GM23338 (cell line): ENCODE measurements at regions not wholly inside any gene's neighbourhood (a gene's known extent, or its start where the extent isn't known, plus 50 kb on each side); places are given as distances from the start of the nearest gene placed in this dataset.

Experiments used
- ATAC-seq: fragments of 200-7000 bp; cut with Tn5 transposase; 3 replicates; pipeline ENCODE4 v1.9.1; 2020
- DNase-seq: peaks from one replicate; pipeline ENCODE4 v3.0.0-alpha.2; 2015; ENCODE audit warnings: low spot score
- H2AFZ ChIP-seq: fragments of 200-600 bp; sonication (generic); 2 replicates; pipeline ENCODE4 v1.8.0; 2016; ENCODE audit warnings: antibody characterized with exemption, mild to moderate bottlenecking, moderate library complexity
- H3F3A ChIP-seq: fragments of 200-600 bp; sonication (generic); replicated peaks from 2 replicates; pipeline ENCODE4 v1.8.0; 2017; ENCODE audit warnings: antibody characterized with exemption, mixed run types, low read depth
- H3K27ac ChIP-seq: fragments of 200-600 bp; sonication (generic); 2 replicates; pipeline ENCODE4 v1.6.1; 2016; ENCODE audit warnings: low read depth
- H3K27me3 ChIP-seq: fragments of 200-600 bp; sonication (generic); 2 replicates; pipeline ENCODE4 v1.8.0; 2016; ENCODE audit warnings: mild to moderate bottlenecking, mixed run types, moderate library complexity; ENCODE audit not compliant: insufficient read depth
- H3K36me3 ChIP-seq: fragments of 200-600 bp; sonication (generic); 2 replicates; pipeline ENCODE4 v1.8.0; 2016; ENCODE audit warnings: mild to moderate bottlenecking; ENCODE audit not compliant: insufficient read depth
- H3K4me1 ChIP-seq: fragments of 200-600 bp; sonication (generic); 2 replicates; pipeline ENCODE4 v1.8.0; 2016; ENCODE audit warnings: mild to moderate bottlenecking, moderate library complexity; ENCODE audit not compliant: insufficient read depth
- H3K4me2 ChIP-seq: fragments of 200-600 bp; sonication (generic); 2 replicates; pipeline ENCODE4 v1.7.1; 2017; ENCODE audit warnings: mixed run types
- H3K4me3 ChIP-seq: fragments of 200-600 bp; sonication (generic); 2 replicates; pipeline ENCODE4 v1.6.1; 2016; ENCODE audit warnings: mixed run types
- H3K79me2 ChIP-seq: fragments of 200-600 bp; sonication (generic); replicated peaks from 2 replicates; pipeline ENCODE4 v1.8.0; 2017; ENCODE audit warnings: mild to moderate bottlenecking; ENCODE audit not compliant: insufficient read depth
- H3K9me2 ChIP-seq: fragments of 200-600 bp; sonication (generic); 2 replicates; pipeline ENCODE4 v1.8.0; 2017; ENCODE audit not compliant: insufficient read depth
- H4K20me1 ChIP-seq: fragments of 200-600 bp; sonication (generic); replicated peaks from 2 replicates; pipeline ENCODE4 v1.8.0; 2017; ENCODE audit warnings: mild to moderate bottlenecking; ENCODE audit not compliant: insufficient read depth
- H3K27ac Mint-ChIP-seq: 2 replicates; pipeline ENCODE4 v1.8.0; 2020; ENCODE audit warnings: inconsistent platforms, mild to moderate bottlenecking, moderate library complexity, mixed read lengths
- H3K27me3 Mint-ChIP-seq: 3 replicates; pipeline ENCODE4 v1.8.0; 2022; ENCODE audit warnings: low read depth, mild to moderate bottlenecking, moderate library complexity, mixed read lengths, inconsistent platforms; ENCODE audit not compliant: insufficient read depth, poor library complexity
- H3K36me3 Mint-ChIP-seq: 3 replicates; pipeline ENCODE4 v1.8.0; 2021; ENCODE audit warnings: low read depth, mild to moderate bottlenecking, inconsistent platforms, moderate library complexity, mixed read lengths
- H3K4me1 Mint-ChIP-seq: 3 replicates; pipeline ENCODE4 v1.8.0; 2020; ENCODE audit warnings: mild to moderate bottlenecking, inconsistent platforms, mixed read lengths
- H3K4me3 Mint-ChIP-seq: 3 replicates; pipeline ENCODE4 v1.8.0; 2021; ENCODE audit warnings: moderate library complexity, mild to moderate bottlenecking, inconsistent platforms, mixed read lengths
- H3K9me3 Mint-ChIP-seq: 3 replicates; pipeline ENCODE4 v1.8.0; 2020; ENCODE audit warnings: moderate library complexity, mild to moderate bottlenecking, inconsistent platforms, mixed read lengths
- CREB1 ChIP-seq: fragments of 250-450 bp; sonication (Bioruptor Pico); IDR thresholded peaks from 2 replicates; pipeline ENCODE4 v1.5.0; 2020; ENCODE audit warnings: low read depth, mild to moderate bottlenecking, moderate library complexity
- CTCF ChIP-seq, 2 experiments: fragments of 200-600 bp in 1 of 2; sonication (generic) in 1 of 2; conservative IDR thresholded peaks; 2 replicates each; pipeline versions ENCODE4 v1.5.1 to v1.6.1; 2016 to 2017; ENCODE audit warnings: antibody characterized with exemption in 2 of 2, low read depth in 2 of 2, mild to moderate bottlenecking in 2 of 2, moderate library complexity in 1 of 2
- EZH2 ChIP-seq: fragments of 200-600 bp; sonication (generic); IDR thresholded peaks from one replicate; pipeline ENCODE4 v1.8.0; 2017; ENCODE audit warnings: antibody characterized with exemption, mild to moderate bottlenecking, low read depth; ENCODE audit not compliant: unreplicated experiment
- JUNB ChIP-seq: IDR thresholded peaks from one replicate; pipeline ENCODE4 v1.6.1; 2016; ENCODE audit warnings: antibody characterized with exemption; ENCODE audit not compliant: unreplicated experiment
- NANOG ChIP-seq: IDR thresholded peaks from 2 replicates; pipeline ENCODE4 v1.6.1; 2016; ENCODE audit warnings: antibody characterized with exemption, borderline replicate concordance
- POLR2AphosphoS5 ChIP-seq: IDR thresholded peaks from 2 replicates; pipeline ENCODE4 v1.6.1; 2016; ENCODE audit warnings: antibody characterized with exemption, low read depth
- STAT1 ChIP-seq: IDR thresholded peaks from one replicate; pipeline ENCODE4 v1.6.1; 2016; ENCODE audit warnings: antibody characterized with exemption; ENCODE audit not compliant: unreplicated experiment
- ZNF114 ChIP-seq: fragments of 250-450 bp; sonication (Bioruptor Pico); IDR thresholded peaks from 2 replicates; pipeline ENCODE4 v1.5.0; 2020; ENCODE audit warnings: mild to moderate bottlenecking, moderate library complexity
- ZNF331 ChIP-seq: fragments of 250-450 bp; sonication (Bioruptor Pico); IDR thresholded peaks from 2 replicates; pipeline ENCODE4 v1.5.0; 2020; ENCODE audit warnings: low read depth, mild to moderate bottlenecking, moderate library complexity
- TF ChIP-seq, protein P1 (sequence below): IDR thresholded peaks from 2 replicates; pipeline ENCODE4 v1.6.1; 2016; ENCODE audit warnings: antibody characterized with exemption
- TF ChIP-seq, protein P2 (sequence below): fragments of 250-450 bp; sonication (Bioruptor Pico); IDR thresholded peaks from 2 replicates; pipeline ENCODE4 v1.5.0; 2020; ENCODE audit warnings: mild to moderate bottlenecking, moderate library complexity
- TF ChIP-seq, protein P3 (sequence below): IDR thresholded peaks from one replicate; pipeline ENCODE4 v1.6.1; 2018; ENCODE audit warnings: antibody characterized with exemption; ENCODE audit not compliant: unreplicated experiment

- peaks cover 4% of the 10 kb centered on the region; the same call in 1 of the 3 replicates for H3K9me3 Mint-ChIP-seq
- H3K27me3 ChIP-seq: no peaks in the 10 kb centered on the region
- no peak overlapping the region for H2AFZ ChIP-seq
- ATAC-seq (no peak), DNase-seq (no peak)
- no peaks in the 10 kb centered on the region for H3K36me3 Mint-ChIP-seq
- H4K20me1 ChIP-seq: no peaks in the 10 kb centered on the region
- no peak overlapping the region for H3K27ac ChIP-seq
- peaks cover 2% of the 10 kb centered on the region for H3K27me3 Mint-ChIP-seq
- no peak overlapping the region for H3K4me2 ChIP-seq
- no peaks in the 10 kb centered on the region for H3K79me2 ChIP-seq
- H3K27ac Mint-ChIP-seq: no peak overlapping the region
- peaks cover 4% of the 10 kb centered on the region; the same call in 1 of the 2 replicates for H3K36me3 ChIP-seq
- TF ChIP-seq, protein P1, sequence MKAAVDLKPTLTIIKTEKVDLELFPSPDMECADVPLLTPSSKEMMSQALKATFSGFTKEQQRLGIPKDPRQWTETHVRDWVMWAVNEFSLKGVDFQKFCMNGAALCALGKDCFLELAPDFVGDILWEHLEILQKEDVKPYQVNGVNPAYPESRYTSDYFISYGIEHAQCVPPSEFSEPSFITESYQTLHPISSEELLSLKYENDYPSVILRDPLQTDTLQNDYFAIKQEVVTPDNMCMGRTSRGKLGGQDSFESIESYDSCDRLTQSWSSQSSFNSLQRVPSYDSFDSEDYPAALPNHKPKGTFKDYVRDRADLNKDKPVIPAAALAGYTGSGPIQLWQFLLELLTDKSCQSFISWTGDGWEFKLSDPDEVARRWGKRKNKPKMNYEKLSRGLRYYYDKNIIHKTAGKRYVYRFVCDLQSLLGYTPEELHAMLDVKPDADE: no peak
- no peak for TF ChIP-seq JUNB
- no peak for TF ChIP-seq ZNF114
- TF ChIP-seq, protein P2, sequence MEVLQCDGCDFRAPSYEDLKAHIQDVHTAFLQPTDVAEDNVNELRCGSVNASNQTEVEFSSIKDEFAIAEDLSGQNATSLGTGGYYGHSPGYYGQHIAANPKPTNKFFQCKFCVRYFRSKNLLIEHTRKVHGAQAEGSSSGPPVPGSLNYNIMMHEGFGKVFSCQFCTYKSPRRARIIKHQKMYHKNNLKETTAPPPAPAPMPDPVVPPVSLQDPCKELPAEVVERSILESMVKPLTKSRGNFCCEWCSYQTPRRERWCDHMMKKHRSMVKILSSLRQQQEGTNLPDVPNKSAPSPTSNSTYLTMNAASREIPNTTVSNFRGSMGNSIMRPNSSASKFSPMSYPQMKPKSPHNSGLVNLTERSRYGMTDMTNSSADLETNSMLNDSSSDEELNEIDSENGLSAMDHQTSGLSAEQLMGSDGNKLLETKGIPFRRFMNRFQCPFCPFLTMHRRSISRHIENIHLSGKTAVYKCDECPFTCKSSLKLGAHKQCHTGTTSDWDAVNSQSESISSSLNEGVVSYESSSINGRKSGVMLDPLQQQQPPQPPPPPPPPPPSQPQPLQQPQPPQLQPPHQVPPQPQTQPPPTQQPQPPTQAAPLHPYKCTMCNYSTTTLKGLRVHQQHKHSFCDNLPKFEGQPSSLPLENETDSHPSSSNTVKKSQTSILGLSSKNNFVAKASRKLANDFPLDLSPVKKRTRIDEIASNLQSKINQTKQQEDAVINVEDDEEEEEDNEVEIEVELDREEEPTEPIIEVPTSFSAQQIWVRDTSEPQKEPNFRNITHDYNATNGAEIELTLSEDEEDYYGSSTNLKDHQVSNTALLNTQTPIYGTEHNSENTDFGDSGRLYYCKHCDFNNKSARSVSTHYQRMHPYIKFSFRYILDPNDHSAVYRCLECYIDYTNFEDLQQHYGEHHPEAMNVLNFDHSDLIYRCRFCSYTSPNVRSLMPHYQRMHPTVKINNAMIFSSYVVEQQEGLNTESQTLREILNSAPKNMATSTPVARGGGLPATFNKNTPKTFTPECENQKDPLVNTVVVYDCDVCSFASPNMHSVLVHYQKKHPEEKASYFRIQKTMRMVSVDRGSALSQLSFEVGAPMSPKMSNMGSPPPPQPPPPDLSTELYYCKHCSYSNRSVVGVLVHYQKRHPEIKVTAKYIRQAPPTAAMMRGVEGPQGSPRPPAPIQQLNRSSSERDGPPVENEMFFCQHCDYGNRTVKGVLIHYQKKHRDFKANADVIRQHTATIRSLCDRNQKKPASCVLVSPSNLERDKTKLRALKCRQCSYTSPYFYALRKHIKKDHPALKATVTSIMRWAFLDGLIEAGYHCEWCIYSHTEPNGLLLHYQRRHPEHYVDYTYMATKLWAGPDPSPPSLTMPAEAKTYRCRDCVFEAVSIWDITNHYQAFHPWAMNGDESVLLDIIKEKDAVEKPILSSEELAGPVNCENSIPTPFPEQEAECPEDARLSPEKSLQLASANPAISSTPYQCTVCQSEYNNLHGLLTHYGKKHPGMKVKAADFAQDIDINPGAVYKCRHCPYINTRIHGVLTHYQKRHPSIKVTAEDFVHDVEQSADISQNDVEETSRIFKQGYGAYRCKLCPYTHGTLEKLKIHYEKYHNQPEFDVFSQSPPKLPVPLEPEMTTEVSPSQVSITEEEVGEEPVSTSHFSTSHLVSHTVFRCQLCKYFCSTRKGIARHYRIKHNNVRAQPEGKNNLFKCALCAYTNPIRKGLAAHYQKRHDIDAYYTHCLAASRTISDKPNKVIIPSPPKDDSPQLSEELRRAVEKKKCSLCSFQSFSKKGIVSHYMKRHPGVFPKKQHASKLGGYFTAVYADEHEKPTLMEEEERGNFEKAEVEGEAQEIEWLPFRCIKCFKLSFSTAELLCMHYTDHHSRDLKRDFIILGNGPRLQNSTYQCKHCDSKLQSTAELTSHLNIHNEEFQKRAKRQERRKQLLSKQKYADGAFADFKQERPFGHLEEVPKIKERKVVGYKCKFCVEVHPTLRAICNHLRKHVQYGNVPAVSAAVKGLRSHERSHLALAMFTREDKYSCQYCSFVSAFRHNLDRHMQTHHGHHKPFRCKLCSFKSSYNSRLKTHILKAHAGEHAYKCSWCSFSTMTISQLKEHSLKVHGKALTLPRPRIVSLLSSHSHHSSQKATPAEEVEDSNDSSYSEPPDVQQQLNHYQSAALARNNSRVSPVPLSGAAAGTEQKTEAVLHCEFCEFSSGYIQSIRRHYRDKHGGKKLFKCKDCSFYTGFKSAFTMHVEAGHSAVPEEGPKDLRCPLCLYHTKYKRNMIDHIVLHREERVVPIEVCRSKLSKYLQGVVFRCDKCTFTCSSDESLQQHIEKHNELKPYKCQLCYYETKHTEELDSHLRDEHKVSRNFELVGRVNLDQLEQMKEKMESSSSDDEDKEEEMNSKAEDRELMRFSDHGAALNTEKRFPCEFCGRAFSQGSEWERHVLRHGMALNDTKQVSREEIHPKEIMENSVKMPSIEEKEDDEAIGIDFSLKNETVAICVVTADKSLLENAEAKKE (CRISPR knock-in tag): no peak
- TF ChIP-seq NANOG: no peak
- no peak for TF ChIP-seq CTCF (conservative IDR thresholded peaks at IDR 0.05; ENCODE audit: low read depth in 2 of 2)
- TF ChIP-seq CREB1 (CRISPR knock-in tag): no peak
- TF ChIP-seq STAT1: no peak
- no peak for TF ChIP-seq POLR2AphosphoS5
- TF ChIP-seq, protein P3, sequence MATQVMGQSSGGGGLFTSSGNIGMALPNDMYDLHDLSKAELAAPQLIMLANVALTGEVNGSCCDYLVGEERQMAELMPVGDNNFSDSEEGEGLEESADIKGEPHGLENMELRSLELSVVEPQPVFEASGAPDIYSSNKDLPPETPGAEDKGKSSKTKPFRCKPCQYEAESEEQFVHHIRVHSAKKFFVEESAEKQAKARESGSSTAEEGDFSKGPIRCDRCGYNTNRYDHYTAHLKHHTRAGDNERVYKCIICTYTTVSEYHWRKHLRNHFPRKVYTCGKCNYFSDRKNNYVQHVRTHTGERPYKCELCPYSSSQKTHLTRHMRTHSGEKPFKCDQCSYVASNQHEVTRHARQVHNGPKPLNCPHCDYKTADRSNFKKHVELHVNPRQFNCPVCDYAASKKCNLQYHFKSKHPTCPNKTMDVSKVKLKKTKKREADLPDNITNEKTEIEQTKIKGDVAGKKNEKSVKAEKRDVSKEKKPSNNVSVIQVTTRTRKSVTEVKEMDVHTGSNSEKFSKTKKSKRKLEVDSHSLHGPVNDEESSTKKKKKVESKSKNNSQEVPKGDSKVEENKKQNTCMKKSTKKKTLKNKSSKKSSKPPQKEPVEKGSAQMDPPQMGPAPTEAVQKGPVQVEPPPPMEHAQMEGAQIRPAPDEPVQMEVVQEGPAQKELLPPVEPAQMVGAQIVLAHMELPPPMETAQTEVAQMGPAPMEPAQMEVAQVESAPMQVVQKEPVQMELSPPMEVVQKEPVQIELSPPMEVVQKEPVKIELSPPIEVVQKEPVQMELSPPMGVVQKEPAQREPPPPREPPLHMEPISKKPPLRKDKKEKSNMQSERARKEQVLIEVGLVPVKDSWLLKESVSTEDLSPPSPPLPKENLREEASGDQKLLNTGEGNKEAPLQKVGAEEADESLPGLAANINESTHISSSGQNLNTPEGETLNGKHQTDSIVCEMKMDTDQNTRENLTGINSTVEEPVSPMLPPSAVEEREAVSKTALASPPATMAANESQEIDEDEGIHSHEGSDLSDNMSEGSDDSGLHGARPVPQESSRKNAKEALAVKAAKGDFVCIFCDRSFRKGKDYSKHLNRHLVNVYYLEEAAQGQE: no peak
- TF ChIP-seq ZNF331 (CRISPR knock-in tag): no peak
- no peak for TF ChIP-seq EZH2
- no peaks in the 10 kb centered on the region for H3F3A ChIP-seq
- H3K4me1 Mint-ChIP-seq: no peaks in the 10 kb centered on the region
- no peaks in the 10 kb centered on the region for H3K4me1 ChIP-seq
- peaks cover 9% of the 10 kb centered on the region for H3K9me2 ChIP-seq
- H3K4me3 ChIP-seq: no peak overlapping the region
- no peak overlapping the region for H3K4me3 Mint-ChIP-seq
These were observed 65.7 kb upstream of the TBX20 start for GRCh38 chr7:35319606-35320005.
